Fibroblast of villous mesenchyme (primary cell): ENCODE measurements at regions not wholly inside any gene's neighbourhood (a gene's known extent, or its start where the extent isn't known, plus 50 kb on each side); places are given as distances from the start of the nearest gene placed in this dataset.

Experiments used
- DNase-seq: peaks from one replicate; pipeline ENCODE4 v3.0.0-alpha.2; 2010; ENCODE audit warnings: low read depth
- H3K4me3 ChIP-seq: 2 replicates; pipeline ENCODE4 v1.5.1; 2011; ENCODE audit warnings: low read depth, mild to moderate bottlenecking, low read length
- CTCF ChIP-seq: IDR thresholded peaks from 2 replicates; pipeline ENCODE4 v1.5.1; 2012; ENCODE audit warnings: low read depth, mild to moderate bottlenecking, low read length; ENCODE audit not compliant: insufficient read depth

- no peak overlapping the region for H3K4me3 ChIP-seq
- TF ChIP-seq CTCF: no peak
- no peak for DNase-seq
Observed at GRCh38 chr1:5308249-5308648, 653.8 kb downstream of the AJAP1 start.

- DNase-seq: no peak
- H3K4me3 ChIP-seq: no peak overlapping the region
- TF ChIP-seq CTCF: no peak
Observed at GRCh38 chr1:5304702-5305101, 650.3 kb downstream of the AJAP1 start.

GRCh38 chr1:5298376-5298775, 644.0 kb downstream of the AJAP1 start:
- DNase-seq: no peak
- TF ChIP-seq CTCF: no peak
- H3K4me3 ChIP-seq: no peak overlapping the region

- no peak overlapping the region for H3K4me3 ChIP-seq
- no peak for TF ChIP-seq CTCF
- DNase-seq: no peak
Observed at GRCh38 chr1:5297886-5298239, 643.5 kb downstream of the AJAP1 start.

GRCh38 chr1:5297180-5297885, 642.9 kb downstream of the AJAP1 start:
- DNase-seq: no peak
- no peak overlapping the region for H3K4me3 ChIP-seq
- no peak for TF ChIP-seq CTCF

- TF ChIP-seq CTCF: no peak
- no peak for DNase-seq
- no peak overlapping the region for H3K4me3 ChIP-seq
Observed at GRCh38 chr1:5296557-5297179, 642.3 kb downstream of the AJAP1 start.

GRCh38 chr1:5296095-5296494, 641.7 kb downstream of the AJAP1 start:
- TF ChIP-seq CTCF: no peak
- no peak overlapping the region for H3K4me3 ChIP-seq
- no peak for DNase-seq
